Neutrophil (primary cell): ENCODE measurements at regions not wholly inside any gene's neighbourhood (a gene's known extent, or its start where the extent isn't known, plus 50 kb on each side); places are given as distances from the start of the nearest gene placed in this dataset.

Source experiments
- H3K27ac ChIP-seq: fragments of 200-600 bp; sonication (generic); 2 replicates; pipeline ENCODE4 v1.5.1; 2016; ENCODE audit warnings: mild to moderate bottlenecking, moderate library complexity
- H3K27me3 ChIP-seq: fragments of 200-600 bp; sonication (generic); 2 replicates; pipeline ENCODE4 v1.6.0; 2016; ENCODE audit warnings: mild to moderate bottlenecking
- H3K36me3 ChIP-seq: fragments of 200-600 bp; sonication (generic); 2 replicates; pipeline ENCODE4 v1.5.1; 2017
- H3K4me1 ChIP-seq, 2 experiments: fragments of 200-600 bp in 1 of 2; sonication (generic) in 1 of 2; 1 replicate in 1 of 2; 2 replicates in 1 of 2; pipeline versions ENCODE4 v1.5.1 to v1.6.1; 2013 to 2016; ENCODE audit warnings: low read depth in 1 of 2, low read length in 1 of 2, mild to moderate bottlenecking in 1 of 2, moderate library complexity in 1 of 2; ENCODE audit not compliant: control insufficient read depth in 1 of 2, insufficient read depth in 1 of 2
- H3K4me3 ChIP-seq, 2 experiments: fragments of 200-600 bp in 1 of 2; sonication (generic) in 1 of 2; 1 replicate in 1 of 2; 2 replicates in 1 of 2; pipeline ENCODE4 v1.5.1; 2013 to 2016; ENCODE audit warnings: low read depth in 1 of 2, low read length in 1 of 2, mild to moderate bottlenecking in 1 of 2, moderate library complexity in 1 of 2
- H3K9me3 ChIP-seq: fragments of 200-600 bp; sonication (generic); 2 replicates; pipeline ENCODE4 v1.5.1; 2016
- TF ChIP-seq, protein P1 (sequence below): fragments of 200-600 bp; sonication (generic); IDR thresholded peaks from 2 replicates; pipeline ENCODE4 v1.5.1; 2016; ENCODE audit warnings: antibody characterized with exemption

DNA sequence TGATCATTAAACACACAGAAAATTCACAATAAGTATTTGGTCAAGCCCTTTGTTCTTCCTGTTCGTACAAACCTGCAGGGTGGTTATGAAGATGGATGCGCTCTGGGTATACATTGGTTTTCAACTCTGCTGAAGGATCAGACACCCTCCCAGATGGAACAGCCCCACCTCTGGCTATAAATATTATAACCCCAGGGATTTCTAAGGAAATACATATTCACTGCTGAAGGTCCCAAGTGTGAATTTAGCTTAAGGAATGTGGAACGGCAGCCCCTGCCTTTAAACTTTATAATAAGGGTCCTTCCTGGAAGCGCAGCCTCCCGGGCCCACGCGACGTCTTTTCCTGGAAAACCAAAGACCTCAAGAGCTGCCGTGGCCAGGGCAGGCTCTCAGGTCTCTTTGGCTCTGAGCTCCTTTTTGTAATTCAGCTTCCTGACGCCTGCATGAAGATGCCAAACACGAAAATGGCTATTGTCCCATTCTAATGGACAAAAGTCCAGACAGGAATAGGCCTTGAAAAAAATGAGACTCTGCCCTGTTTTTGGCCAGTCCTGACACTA, 172.4 kb upstream of the SSTR4 start:
- no peaks in the 10 kb centered on the region for H3K9me3 ChIP-seq
- no peaks in the 10 kb centered on the region for H3K36me3 ChIP-seq
- H3K4me1 ChIP-seq = no peaks in the 10 kb centered on the region
- TF ChIP-seq, protein P1, sequence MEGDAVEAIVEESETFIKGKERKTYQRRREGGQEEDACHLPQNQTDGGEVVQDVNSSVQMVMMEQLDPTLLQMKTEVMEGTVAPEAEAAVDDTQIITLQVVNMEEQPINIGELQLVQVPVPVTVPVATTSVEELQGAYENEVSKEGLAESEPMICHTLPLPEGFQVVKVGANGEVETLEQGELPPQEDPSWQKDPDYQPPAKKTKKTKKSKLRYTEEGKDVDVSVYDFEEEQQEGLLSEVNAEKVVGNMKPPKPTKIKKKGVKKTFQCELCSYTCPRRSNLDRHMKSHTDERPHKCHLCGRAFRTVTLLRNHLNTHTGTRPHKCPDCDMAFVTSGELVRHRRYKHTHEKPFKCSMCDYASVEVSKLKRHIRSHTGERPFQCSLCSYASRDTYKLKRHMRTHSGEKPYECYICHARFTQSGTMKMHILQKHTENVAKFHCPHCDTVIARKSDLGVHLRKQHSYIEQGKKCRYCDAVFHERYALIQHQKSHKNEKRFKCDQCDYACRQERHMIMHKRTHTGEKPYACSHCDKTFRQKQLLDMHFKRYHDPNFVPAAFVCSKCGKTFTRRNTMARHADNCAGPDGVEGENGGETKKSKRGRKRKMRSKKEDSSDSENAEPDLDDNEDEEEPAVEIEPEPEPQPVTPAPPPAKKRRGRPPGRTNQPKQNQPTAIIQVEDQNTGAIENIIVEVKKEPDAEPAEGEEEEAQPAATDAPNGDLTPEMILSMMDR = no peak
- H3K27me3 ChIP-seq = peaks cover 5% of the 10 kb centered on the region
- no peak overlapping the region for H3K27ac ChIP-seq
- H3K4me3 ChIP-seq = no peak overlapping the region

DNA sequence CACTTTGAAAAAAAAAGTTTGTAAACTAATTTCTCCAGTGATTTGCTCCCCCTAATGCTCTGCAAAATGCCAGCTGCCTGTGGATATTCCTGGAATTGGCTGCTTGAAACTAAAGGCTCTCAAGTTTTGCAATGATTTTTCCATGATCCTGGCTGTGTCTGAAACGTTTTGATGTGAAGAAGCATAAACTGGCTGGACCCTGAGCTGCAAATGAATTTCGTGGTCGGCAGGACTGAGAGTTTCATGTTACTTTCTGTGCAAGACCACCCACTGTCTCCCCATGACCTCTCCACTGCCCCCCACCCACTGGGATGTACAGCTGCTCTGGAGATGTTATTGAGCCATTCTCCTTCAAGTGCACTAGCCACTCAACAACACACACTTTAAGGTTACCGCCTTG, 171.3 kb upstream of the SSTR4 start:
- Histone ChIP-seq H3K36me3 (no peaks in the 10 kb centered on the region), H3K4me3 (no peak overlapping the region), H3K27ac (no peak overlapping the region), H3K9me3 (no peaks in the 10 kb centered on the region), H3K27me3 (peaks cover 5% of the 10 kb centered on the region), H3K4me1 (no peaks in the 10 kb centered on the region)
- TF ChIP-seq, protein P1 = no peak

DNA sequence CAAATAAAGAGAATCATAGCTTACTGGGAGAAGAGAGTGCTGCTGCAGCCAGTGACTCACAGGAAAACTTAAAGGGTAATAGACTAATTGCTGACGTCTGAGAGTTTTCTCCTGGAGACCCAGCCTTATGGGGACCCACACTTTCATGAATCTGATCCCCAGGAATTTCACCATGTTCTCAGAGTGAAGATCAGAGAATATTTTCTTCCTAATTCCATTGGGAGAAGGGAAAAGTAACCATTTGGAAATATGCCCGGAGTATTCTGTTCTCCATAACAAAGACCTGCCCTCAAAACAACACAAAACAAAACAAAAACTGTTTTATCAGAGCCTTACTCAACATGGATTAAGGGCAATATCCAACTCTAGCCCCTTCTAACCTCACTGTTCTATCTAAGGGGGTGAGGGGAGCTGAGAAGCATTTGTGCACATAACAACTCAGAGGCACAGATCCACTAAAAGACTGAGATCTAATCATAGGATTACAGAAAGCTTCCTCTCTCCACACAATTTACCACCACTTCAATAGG, 168.2 kb upstream of the SSTR4 start:
- H3K27ac ChIP-seq = no peak overlapping the region
- H3K9me3 ChIP-seq = no peaks in the 10 kb centered on the region
- no peaks in the 10 kb centered on the region for H3K4me1 ChIP-seq
- H3K4me3 ChIP-seq = no peak overlapping the region
- peaks cover 5% of the 10 kb centered on the region for H3K27me3 ChIP-seq
- no peaks in the 10 kb centered on the region for H3K36me3 ChIP-seq
- TF ChIP-seq, protein P1 = no peak

DNA sequence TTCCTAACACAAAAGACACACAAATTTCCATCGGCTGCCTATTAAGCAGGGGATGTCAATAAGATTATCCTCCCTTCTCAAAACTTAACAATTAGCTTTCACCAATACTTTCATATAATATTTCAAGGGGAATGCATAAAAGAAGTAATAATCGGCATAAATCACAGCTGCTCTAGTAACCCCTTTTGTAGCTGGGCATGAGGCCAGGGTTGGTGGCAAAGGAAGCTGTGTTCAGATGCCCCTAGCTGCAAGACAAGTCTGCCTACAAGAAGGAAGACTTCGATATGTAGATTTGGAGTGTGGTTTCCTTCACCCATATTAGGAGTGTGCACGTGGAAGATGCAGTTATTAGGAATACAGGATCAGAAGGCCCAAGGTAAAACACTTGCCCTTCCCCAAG, 156.9 kb upstream of the SSTR4 start:
- H3K9me3 ChIP-seq = no peaks in the 10 kb centered on the region
- H3K4me3 ChIP-seq = no peak overlapping the region
- TF ChIP-seq, protein P1 = no peak
- H3K36me3 ChIP-seq = no peaks in the 10 kb centered on the region
- no peaks in the 10 kb centered on the region for H3K4me1 ChIP-seq
- H3K27ac ChIP-seq = no peak overlapping the region
- peaks cover 4% of the 10 kb centered on the region for H3K27me3 ChIP-seq

DNA sequence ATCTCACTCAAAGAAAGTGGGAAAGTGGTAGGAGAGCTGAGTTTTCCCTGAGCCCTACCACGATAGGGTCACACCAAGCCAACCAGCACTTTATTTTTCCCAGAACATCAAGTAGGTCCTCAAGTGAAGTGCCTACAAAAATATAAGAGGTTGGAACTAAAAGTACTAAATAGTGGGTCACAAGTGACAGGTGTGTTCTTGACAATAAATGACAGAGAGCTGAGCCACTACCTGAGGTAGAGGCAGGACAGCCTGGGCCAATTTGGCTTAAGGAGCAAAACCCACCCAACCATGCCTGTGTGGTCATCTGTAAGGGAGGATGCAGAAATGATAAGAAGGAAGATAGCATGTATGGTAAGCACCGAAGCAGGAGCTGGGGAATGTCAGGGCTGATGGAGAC, 154.8 kb upstream of the SSTR4 start:
- Histone ChIP-seq H3K27ac (no peak overlapping the region), H3K4me1 (no peaks in the 10 kb centered on the region), H3K27me3 (peaks cover 2% of the 10 kb centered on the region), H3K9me3 (no peaks in the 10 kb centered on the region), H3K36me3 (no peaks in the 10 kb centered on the region), H3K4me3 (no peak overlapping the region)
- TF ChIP-seq, protein P1 = no peak
